ENCODE measurements at regions not wholly inside any gene's neighbourhood (a gene's known extent, or its start where the extent isn't known, plus 50 kb on each side); places are given as distances from the start of the nearest gene placed in this dataset.

GRCh38 chr4:108567831-108568230 lies 52.5 kb upstream of the RPL34 start:
- FAIRE-seq (no peak), DNase-seq (ENCODE audit: low spot score in 2 of 2) (no peak)

DNA sequence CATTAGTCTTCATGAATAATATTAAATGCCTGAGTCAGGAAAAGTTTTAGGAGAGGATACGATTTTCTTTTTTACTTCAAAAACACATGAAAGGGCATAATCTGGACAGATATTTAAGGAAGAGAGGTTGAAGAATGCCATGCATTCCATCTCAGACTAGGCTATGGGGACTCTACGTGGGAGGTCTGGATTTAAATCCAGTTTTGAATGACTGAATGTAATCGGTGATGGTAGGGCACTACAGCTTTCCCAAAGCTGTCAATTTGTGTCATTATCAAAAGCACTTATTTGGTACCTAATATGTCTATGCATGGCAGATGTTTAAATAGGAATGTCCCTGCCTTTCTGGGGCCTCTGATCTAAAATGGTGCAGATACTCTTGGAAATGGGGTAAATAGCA lies 59.3 kb upstream of the RPL34 start:
- no peak for DNase-seq (ENCODE audit: low spot score in 2 of 2)
- no peak for FAIRE-seq

GRCh38 chr4:108560616-108561015 lies 59.8 kb upstream of the RPL34 start:
- no peak for FAIRE-seq
- no peak for DNase-seq (ENCODE audit: low spot score in 2 of 2)

DNA sequence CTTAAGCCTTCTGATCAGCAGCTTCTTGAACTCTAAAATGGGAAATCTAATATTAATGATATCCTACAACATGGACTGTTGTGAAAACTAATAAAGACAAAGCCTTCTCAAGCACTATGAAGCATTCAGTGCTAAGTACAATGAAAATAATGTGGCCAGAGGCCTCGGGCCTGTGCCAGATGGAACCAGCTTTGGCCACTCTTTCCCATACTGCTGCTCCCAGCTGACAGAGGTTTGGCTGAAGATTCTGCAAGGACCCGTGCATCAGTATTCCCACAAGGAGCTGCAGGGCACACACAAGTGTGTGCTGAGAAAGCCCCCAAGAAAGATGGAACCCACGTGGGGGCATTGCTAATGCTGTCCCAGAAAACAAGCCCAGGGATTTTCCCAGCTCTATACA lies 60.5 kb upstream of the RPL34 start:
- DNase-seq (ENCODE audit: low spot score in 2 of 2) (no peak), FAIRE-seq (no peak)

DNA sequence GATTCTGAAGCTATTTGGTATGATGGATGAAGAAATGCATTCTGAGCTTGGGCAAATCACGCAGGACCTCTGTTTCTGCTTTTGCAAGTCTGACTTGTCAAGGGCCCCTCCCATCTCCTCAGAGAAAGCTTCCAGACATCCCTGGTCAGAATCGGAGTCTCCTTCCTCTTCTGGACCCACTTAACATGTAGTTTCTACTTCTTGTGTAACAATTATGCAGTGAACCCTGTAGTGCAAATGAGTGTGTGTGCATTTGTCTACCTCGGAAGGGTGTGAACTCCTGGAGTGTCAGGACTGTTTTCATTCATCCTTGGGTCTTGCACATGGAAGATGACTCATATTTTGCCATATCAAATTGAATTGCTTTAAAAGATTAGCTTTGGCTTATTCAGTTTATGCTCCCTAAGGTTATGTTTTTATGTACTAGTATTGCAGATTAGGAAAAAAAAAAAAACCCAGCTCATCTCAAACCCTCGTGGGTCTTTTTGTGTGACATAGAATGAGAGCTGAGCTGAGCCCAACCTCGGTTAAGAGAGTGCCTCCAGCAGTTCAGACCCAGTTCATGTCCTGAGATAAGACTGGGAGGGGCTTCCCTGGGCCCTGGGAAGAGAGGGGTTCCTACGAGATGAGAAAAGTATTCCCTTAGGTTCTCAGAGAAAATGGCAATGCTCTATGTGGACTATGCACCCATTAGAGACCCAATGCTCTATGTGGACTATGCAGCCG lies 61.1 kb upstream of the RPL34 start:
- FAIRE-seq (no peak), DNase-seq (ENCODE audit: low spot score in 2 of 2) (no peak)

GRCh38 chr4:108556588-108557200 lies 63.7 kb upstream of the RPL34 start:
- DNase-seq (ENCODE audit: low spot score in 2 of 2) (no peak), FAIRE-seq (no peak)

- DNase-seq (ENCODE audit: low spot score in 2 of 2) (no peak), FAIRE-seq (no peak)
These were observed 64.2 kb upstream of the RPL34 start for GRCh38 chr4:108556166-108556565.

GRCh38 chr4:108555701-108556100 lies 64.7 kb upstream of the RPL34 start:
- no peak for FAIRE-seq
- DNase-seq (ENCODE audit: low spot score in 2 of 2) = no peak

DNA sequence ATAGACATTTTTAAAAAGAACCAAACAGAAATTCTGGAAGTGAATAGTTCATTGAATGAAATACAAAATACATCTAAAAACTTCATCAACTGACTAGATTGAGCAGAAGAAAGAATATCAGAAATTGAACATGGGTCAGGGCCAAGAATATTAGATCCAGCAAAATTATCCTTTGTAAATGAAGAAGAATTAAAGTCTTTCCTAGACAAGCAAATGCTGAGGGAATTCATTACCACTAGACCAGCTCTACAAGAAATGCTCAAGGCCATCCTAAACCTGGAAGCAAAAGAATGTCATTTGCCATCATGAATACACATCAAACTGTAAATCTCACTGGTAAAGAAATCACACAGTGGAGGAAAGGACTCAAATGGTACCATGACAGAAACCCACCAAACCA lies 72.7 kb upstream of the RPL34 start:
- FAIRE-seq (no peak), DNase-seq (ENCODE audit: low spot score in 2 of 2) (no peak)

- DNase-seq (ENCODE audit: low spot score in 2 of 2) (no peak), FAIRE-seq (no peak)
These were observed 73.6 kb upstream of the RPL34 start for GRCh38 chr4:108546728-108547127.

- FAIRE-seq (no peak), DNase-seq (ENCODE audit: low spot score in 2 of 2) (no peak)
These were observed 75.9 kb upstream of the RPL34 start for GRCh38 chr4:108544481-108544880.

- DNase-seq (ENCODE audit: low spot score in 2 of 2) (no peak), FAIRE-seq (no peak)
These were observed 76.9 kb upstream of the RPL34 start for GRCh38 chr4:108543359-108543968.

- FAIRE-seq (no peak), DNase-seq (ENCODE audit: low spot score in 2 of 2) (no peak)
These were observed 79.8 kb upstream of the RPL34 start for GRCh38 chr4:108540536-108540935.

DNA sequence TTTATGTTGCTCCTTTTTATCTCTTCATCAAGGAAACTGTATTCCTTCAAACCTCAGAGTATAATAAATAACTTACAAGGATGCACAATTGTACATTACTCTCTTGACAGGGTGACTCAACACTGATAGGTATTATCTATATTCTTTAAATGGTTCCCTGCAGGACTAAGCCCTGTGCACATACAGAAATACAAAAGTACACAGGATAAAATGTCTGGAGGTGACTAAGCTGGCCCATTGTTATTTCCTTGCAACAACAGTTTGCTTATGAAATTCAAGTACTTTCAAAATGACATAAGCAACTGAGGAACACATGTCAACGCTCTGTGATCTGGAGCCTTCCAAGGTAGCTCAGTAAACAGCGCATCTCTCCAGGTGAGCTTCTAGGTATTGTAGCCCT lies 83.8 kb upstream of the RPL34 start:
- FAIRE-seq (no peak), DNase-seq (ENCODE audit: low spot score in 2 of 2) (no peak)

GRCh38 chr4:108535757-108536156 lies 84.6 kb upstream of the RPL34 start:
- no peak for FAIRE-seq
- no peak for DNase-seq (ENCODE audit: low spot score in 2 of 2)

DNA sequence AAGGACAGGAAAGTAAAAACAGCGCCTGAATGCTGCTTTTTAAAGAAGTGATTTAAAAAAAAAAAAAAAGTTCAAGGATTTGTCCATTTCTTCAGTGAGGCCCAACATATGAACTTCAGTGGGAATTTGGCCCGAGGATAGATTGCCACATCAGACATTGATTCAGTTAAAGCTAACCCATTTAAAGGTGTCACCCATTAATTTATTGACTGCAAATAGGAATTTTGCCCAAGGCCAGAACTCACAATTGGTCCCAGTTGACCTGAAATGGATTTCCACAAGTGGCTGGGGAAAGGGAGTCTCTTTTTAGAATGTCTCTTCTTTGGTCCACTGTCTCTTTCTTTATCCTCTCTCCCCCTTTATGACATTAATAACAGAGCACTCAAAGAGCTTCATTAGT lies 86.5 kb upstream of the RPL34 start:
- DNase-seq (ENCODE audit: low spot score in 2 of 2) (no peak), FAIRE-seq (no peak)

GRCh38 chr4:108533245-108533844 lies 87.0 kb upstream of the RPL34 start:
- DNase-seq (ENCODE audit: low spot score in 2 of 2) (no peak), FAIRE-seq (no peak)

- no peak for FAIRE-seq
- DNase-seq (ENCODE audit: low spot score in 2 of 2) = no peak
These were observed 87.6 kb upstream of the RPL34 start for GRCh38 chr4:108532738-108533137.

DNA sequence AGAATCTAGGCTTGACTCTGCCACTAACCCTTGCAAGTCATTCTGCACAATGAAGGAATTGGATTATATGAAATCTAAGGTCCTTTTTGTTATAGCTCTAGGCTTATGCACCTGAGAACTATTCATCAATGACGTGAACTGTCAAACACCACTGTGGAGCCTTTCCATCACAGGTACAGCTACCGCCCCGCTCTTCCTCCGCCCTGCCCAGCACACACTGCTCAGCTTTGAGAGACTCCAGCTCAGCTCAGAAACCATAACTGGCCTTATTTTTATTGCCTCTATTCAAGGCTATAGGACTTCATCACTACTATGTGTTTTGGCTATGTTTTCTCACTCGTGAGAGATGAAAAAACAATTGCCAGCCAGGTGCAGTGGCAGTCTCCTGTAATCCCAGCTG lies 88.2 kb upstream of the RPL34 start:
- DNase-seq (ENCODE audit: low spot score in 2 of 2) (no peak), FAIRE-seq (no peak)

DNA sequence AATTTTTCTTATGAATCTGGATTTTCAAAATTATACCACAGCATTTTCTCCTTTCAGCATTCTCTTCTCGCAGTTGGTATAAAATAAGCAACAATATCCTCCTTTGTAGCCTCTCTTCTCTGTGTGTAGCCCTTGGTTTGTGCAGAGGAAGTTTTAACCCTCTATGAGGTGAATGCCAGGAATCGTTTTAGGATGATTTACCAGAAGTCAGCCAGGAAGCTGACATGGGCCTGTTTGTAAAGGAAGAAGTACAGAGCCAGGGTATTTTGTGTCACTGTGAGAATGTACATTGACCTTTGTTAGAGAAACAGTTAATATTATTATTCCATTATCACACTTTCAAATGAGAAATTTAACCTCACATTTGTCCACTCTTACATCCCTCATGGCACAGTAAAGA lies 88.9 kb upstream of the RPL34 start:
- no peak for FAIRE-seq
- DNase-seq (ENCODE audit: low spot score in 2 of 2) = no peak

- no peak for FAIRE-seq
- DNase-seq (ENCODE audit: low spot score in 2 of 2) = no peak
These were observed 90.1 kb upstream of the RPL34 start for GRCh38 chr4:108529984-108530905.

Measured in frontal cortex (tissue), 3 donors.